ENCODE measurements at regions not wholly inside any gene's neighbourhood (a gene's known extent, or its start where the extent isn't known, plus 50 kb on each side); places are given as distances from the start of the nearest gene placed in this dataset. TPM values are rescaled to one million over a fixed set of nuclear protein-coding genes. Genes with fewer than 3 reads are reported as not detected.

DNA sequence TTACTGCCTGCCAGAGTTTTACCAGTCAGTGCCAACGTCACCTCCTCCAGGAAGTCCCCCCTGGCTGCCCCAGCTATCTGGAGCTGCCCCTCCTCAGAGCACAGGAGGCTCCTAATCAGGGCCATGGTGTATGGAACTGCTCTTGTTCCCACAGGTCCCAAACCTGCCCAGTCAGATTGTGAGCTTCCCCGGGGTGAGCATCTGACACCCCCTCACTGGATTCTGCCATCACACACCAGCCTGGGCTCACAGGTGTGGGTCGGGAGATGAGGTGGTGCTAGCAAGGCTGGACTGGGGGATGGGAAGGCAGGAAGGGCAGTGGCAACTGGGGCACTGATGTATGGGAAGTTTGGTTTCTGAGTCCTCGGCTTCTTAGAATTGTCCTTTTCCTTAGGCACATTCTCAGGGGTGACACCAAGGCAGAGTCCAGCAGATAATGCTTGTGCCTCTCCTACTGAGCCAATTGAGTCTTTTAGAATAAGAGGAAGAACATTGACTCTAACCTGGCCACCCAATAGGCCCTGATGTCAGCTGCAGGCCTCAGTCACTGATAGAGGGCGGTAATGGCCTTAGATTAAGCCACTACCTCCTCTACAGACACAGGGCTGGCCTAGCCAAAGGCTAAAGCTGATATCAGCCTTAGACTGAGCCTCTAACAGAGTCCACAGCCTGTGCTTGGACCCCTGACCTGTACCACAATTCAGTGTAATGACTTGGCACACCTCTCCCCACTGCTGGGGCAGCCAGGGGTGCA lies 107.9 kb downstream of the WSCD1 start:
- peak overlapping the region; percentile 75 for H3K27ac ChIP-seq (ENCODE audit: insufficient read depth, low read depth, low read length)
- peak overlapping the region; percentile 32 for H2AFZ ChIP-seq (ENCODE audit: low read depth, low read length)
- dilution Hi-C loops (cut with MboI; ENCODE audit: extremely low pct_ligation_motif_present, low sequenced_read_pairs) = no loop called here
- intact Hi-C loops (cut with micrococcal nuclease) = loop anchor here (1.0 to 5.0 kb wide), 4 partner anchors 54 to 346 kb away; no protein-coding TSS in a partner anchor
- H3K9me3 ChIP-seq (replicated peaks; ENCODE audit: control insufficient read depth, insufficient read depth, low read length) = no peaks in the 10 kb centered on the region
- peaks cover 19% of the 10 kb centered on the region for H3K4me1 ChIP-seq (ENCODE audit: control insufficient read depth, extremely low read depth, insufficient read depth, low read length)
- BruUV-seq (replicated peaks) = no TSS peak
- H3K4me2 ChIP-seq (ENCODE audit: insufficient read depth, low read length) = peak overlapping the region; percentile 0
- H4K20me1 ChIP-seq (replicated peaks; ENCODE audit: control insufficient read depth, extremely low read depth, insufficient read depth, low read length) = no peaks in the 10 kb centered on the region
- no peak overlapping the region for H3K4me3 ChIP-seq (replicated peaks in 1 of 3; ENCODE audit: insufficient read depth in 1 of 3, low read depth in 1 of 3, low read length in 3 of 3)
- CTCF ChIA-PET = interaction anchor here (0.6 to 2.2 kb wide), 15 partner anchors 10 to 586 kb away, joined by 3 to 16 read pairs (median 3); no protein-coding TSS in a partner anchor
- H3K36me3 ChIP-seq (ENCODE audit: control insufficient read depth in 2 of 2, extremely low read depth in 1 of 2, insufficient read depth in 2 of 2, low read length in 2 of 2) = no peaks in the 10 kb centered on the region
- no peak for DNase-seq (ENCODE audit: low read depth, low spot score)
- peak; percentile 76 for FAIRE-seq
- no peaks in the 10 kb centered on the region for H3K9me1 ChIP-seq (replicated peaks; ENCODE audit: control insufficient read depth, extremely low read depth, insufficient read depth, low read length)
- POLR2A ChIA-PET = interaction anchor here (0.8 to 2.1 kb wide), 4 partner anchors 9 to 149 kb away, joined by 3 to 13 read pairs (median 4); no protein-coding TSS in a partner anchor
- no peaks in the 10 kb centered on the region for H3K27me3 ChIP-seq (ENCODE audit: control insufficient read depth in 2 of 2, insufficient read depth in 2 of 2, low read length in 2 of 2)
- peak overlapping the region; percentile 36 for H3K9ac ChIP-seq (replicated peaks; ENCODE audit: extremely low read depth, insufficient read depth, low read length)
- TF ChIP-seq EZH2 (IDR thresholded peaks at IDR 0.05; ENCODE audit: borderline replicate concordance, low read depth, low read length, severe bottlenecking) = no peak
- TF ChIP-seq, protein P1, sequence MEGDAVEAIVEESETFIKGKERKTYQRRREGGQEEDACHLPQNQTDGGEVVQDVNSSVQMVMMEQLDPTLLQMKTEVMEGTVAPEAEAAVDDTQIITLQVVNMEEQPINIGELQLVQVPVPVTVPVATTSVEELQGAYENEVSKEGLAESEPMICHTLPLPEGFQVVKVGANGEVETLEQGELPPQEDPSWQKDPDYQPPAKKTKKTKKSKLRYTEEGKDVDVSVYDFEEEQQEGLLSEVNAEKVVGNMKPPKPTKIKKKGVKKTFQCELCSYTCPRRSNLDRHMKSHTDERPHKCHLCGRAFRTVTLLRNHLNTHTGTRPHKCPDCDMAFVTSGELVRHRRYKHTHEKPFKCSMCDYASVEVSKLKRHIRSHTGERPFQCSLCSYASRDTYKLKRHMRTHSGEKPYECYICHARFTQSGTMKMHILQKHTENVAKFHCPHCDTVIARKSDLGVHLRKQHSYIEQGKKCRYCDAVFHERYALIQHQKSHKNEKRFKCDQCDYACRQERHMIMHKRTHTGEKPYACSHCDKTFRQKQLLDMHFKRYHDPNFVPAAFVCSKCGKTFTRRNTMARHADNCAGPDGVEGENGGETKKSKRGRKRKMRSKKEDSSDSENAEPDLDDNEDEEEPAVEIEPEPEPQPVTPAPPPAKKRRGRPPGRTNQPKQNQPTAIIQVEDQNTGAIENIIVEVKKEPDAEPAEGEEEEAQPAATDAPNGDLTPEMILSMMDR (IDR thresholded peaks at IDR 0.05; ENCODE audit: extremely low read depth in 1 of 2, insufficient read depth in 1 of 2, low read depth in 1 of 2, low read length in 2 of 2) = peak in 1 of 2 donors; percentile 9
- H3K79me2 ChIP-seq (ENCODE audit: control insufficient read depth, insufficient read depth, low read length) = no peaks in the 10 kb centered on the region

Small RNA genes in the stretch of these regions (small RNA-seq; reads per million reads assigned to genes)
- gene RNU6-1264P (ENCODE audit: insufficient read depth, insufficient read length, low read depth, low replicate concordance) = not detected
